HG03354 (cell line): ENCODE measurements at regions not wholly inside any gene's neighbourhood (a gene's known extent, or its start where the extent isn't known, plus 50 kb on each side); places are given as distances from the start of the nearest gene placed in this dataset.

Experiments used
- ATAC-seq: cut with Tn5 transposase; IDR thresholded peaks from one replicate; pipeline ENCODE4 v1.9.1; 2021; ENCODE audit warnings: mild to moderate bottlenecking; ENCODE audit not compliant: unreplicated experiment, poor library complexity, severe bottlenecking

- no peak for ATAC-seq
Measured at GRCh38 chr13:34078334-34078999, 260.5 kb downstream of the RFC3 start.

- no peak for ATAC-seq
Measured at GRCh38 chr13:34085204-34085603, 267.3 kb downstream of the RFC3 start.

- ATAC-seq: no peak
Measured at GRCh38 chr13:34086281-34086680, 268.3 kb downstream of the RFC3 start.

GRCh38 chr13:34087791-34088190 is 269.8 kb downstream of the RFC3 start:
- ATAC-seq: no peak

GRCh38 chr13:34103854-34104253 is 285.9 kb downstream of the RFC3 start:
- ATAC-seq: no peak

- ATAC-seq: no peak
Measured at GRCh38 chr13:34104853-34105252, 286.9 kb downstream of the RFC3 start.

GRCh38 chr13:34107806-34108205 is 289.9 kb downstream of the RFC3 start:
- no peak for ATAC-seq

GRCh38 chr13:34108410-34108809 is 290.5 kb downstream of the RFC3 start:
- ATAC-seq: no peak

GRCh38 chr13:34114581-34114980 is 296.6 kb downstream of the RFC3 start:
- ATAC-seq: no peak

GRCh38 chr13:34116651-34117050 is 298.7 kb downstream of the RFC3 start:
- no peak for ATAC-seq

- no peak for ATAC-seq
Measured at GRCh38 chr13:34124666-34125306, 306.8 kb downstream of the RFC3 start.

- ATAC-seq: no peak
Measured at GRCh38 chr13:34127523-34127922, 309.6 kb downstream of the RFC3 start.

GRCh38 chr13:34128661-34129060 is 310.7 kb downstream of the RFC3 start:
- ATAC-seq: no peak

GRCh38 chr13:34129436-34129835 is 311.5 kb downstream of the RFC3 start:
- ATAC-seq: no peak

GRCh38 chr13:34137200-34137599 is 319.3 kb downstream of the RFC3 start:
- ATAC-seq: no peak

- no peak for ATAC-seq
Measured at GRCh38 chr13:34139660-34140227, 321.8 kb downstream of the RFC3 start.

GRCh38 chr13:34143637-34144036 is 325.7 kb downstream of the RFC3 start:
- no peak for ATAC-seq

GRCh38 chr13:34144142-34144541 is 326.2 kb downstream of the RFC3 start:
- ATAC-seq: no peak

GRCh38 chr13:34145061-34145460 is 327.1 kb downstream of the RFC3 start:
- ATAC-seq: no peak

GRCh38 chr13:34148359-34148758 is 330.4 kb downstream of the RFC3 start:
- no peak for ATAC-seq

- ATAC-seq: no peak
Measured at GRCh38 chr13:34151885-34152284, 333.9 kb downstream of the RFC3 start.
